H1 (cell line): ENCODE measurements at regions not wholly inside any gene's neighbourhood (a gene's known extent, or its start where the extent isn't known, plus 50 kb on each side); places are given as distances from the start of the nearest gene placed in this dataset.

ENCODE experiments used
- CTCF ChIA-PET: fragments of 300-600 bp; sonication (Branson Sonifier 250); formaldehyde crosslinking; loops from one replicate; lab custom pipeline; 2021; ENCODE audit not compliant: partially characterized antibody; lab: Charles Lee
- POLR2A ChIA-PET: fragments of 300-600 bp; sonication (Branson Sonifier 250); formaldehyde crosslinking; loops from one replicate; lab custom pipeline; 2021; ENCODE audit warnings: inconsistent platforms; ENCODE audit not compliant: partially characterized antibody; lab: Charles Lee
- DNase-seq, 2 experiments: peaks; one replicate each; pipeline versions ENCODE4 v3.0.0 to v3.0.0-alpha.2; 2010 to 2022; ENCODE audit warnings: low spot score in 2 of 2, low read depth in 1 of 2, mixed read lengths in 1 of 2
- FAIRE-seq: peaks from 2 replicates; lab custom pipeline; 2011; peaks lifted over from hg19 to GRCh38; lab: Jason Lieb, UNC
- H2AFZ ChIP-seq: 2 replicates; pipeline ENCODE4 v1.8.1; 2012; ENCODE audit warnings: low read length, inconsistent platforms
- H2AK5ac ChIP-seq: 2 replicates; pipeline ENCODE4 v1.6.1; 2013; ENCODE audit warnings: low read depth, low read length
- H2BK120ac ChIP-seq: replicated peaks from 2 replicates; pipeline ENCODE3; 2013; ENCODE audit warnings: low read depth, low read length, inconsistent platforms
- H2BK12ac ChIP-seq: 2 replicates; pipeline ENCODE4 v1.6.1; 2013; ENCODE audit warnings: low read depth, low read length
- H2BK15ac ChIP-seq: 2 replicates; pipeline ENCODE4 v1.6.1; 2013; ENCODE audit warnings: low read length
- H2BK20ac ChIP-seq: 2 replicates; pipeline ENCODE4 v1.6.1; 2013; ENCODE audit warnings: low read length
- H2BK5ac ChIP-seq: 2 replicates; pipeline ENCODE4 v1.6.1; 2013; ENCODE audit warnings: low read depth, low read length
- H3K14ac ChIP-seq: 2 replicates; pipeline ENCODE4 v1.6.1; 2013; ENCODE audit warnings: inconsistent platforms; ENCODE audit not compliant: insufficient read length
- H3K18ac ChIP-seq: 2 replicates; pipeline ENCODE4 v1.6.1; 2013; ENCODE audit warnings: low read length; ENCODE audit errors: extremely low read depth
- H3K23ac ChIP-seq: 2 replicates; pipeline ENCODE4 v1.6.1; 2013; ENCODE audit warnings: inconsistent platforms; ENCODE audit not compliant: insufficient read length
- H3K23me2 ChIP-seq: 2 replicates; pipeline ENCODE4 v1.6.1; 2013; ENCODE audit warnings: low read depth, low read length
- H3K27ac ChIP-seq: 2 replicates; pipeline ENCODE4 v1.6.1; 2011; ENCODE audit warnings: low read depth, low read length, inconsistent platforms
- H3K27me3 ChIP-seq, 4 experiments: replicated peaks in 1 of 4; 1 replicate in 1 of 4; 2 replicates in 3 of 4; pipeline versions ENCODE4 v1.6.1 to v1.8.1; 2011 to 2013; ENCODE audit warnings: low read length in 3 of 4, mild to moderate bottlenecking in 3 of 4, inconsistent platforms in 2 of 4, mixed read lengths in 2 of 4, moderate library complexity in 1 of 4; ENCODE audit not compliant: control insufficient read depth in 3 of 4, insufficient read depth in 3 of 4; ENCODE audit errors: extremely low read depth in 1 of 4
- H3K36me3 ChIP-seq, 4 experiments: 2 replicates each; pipeline versions ENCODE4 v1.6.1 to v1.8.1; 2011 to 2013; ENCODE audit warnings: mild to moderate bottlenecking in 4 of 4, low read length in 3 of 4, moderate library complexity in 2 of 4, control low read depth in 1 of 4, inconsistent platforms in 1 of 4; ENCODE audit not compliant: insufficient read depth in 4 of 4, control insufficient read depth in 2 of 4
- H3K4ac ChIP-seq: replicated peaks from 2 replicates; pipeline ENCODE3; 2013; ENCODE audit warnings: low read length, low read depth, mixed read lengths, inconsistent platforms; ENCODE audit not compliant: insufficient read length
- H3K4me1 ChIP-seq, 4 experiments: replicated peaks in 1 of 4; 1 replicate in 1 of 4; 2 replicates in 3 of 4; pipeline versions ENCODE4 v1.6.1 to v1.8.1; 2011 to 2013; ENCODE audit warnings: low read length in 3 of 4, inconsistent platforms in 2 of 4, mixed read lengths in 1 of 4; ENCODE audit not compliant: insufficient read depth in 4 of 4, control insufficient read depth in 3 of 4
- H3K4me2 ChIP-seq, 2 experiments: 2 replicates each; pipeline versions ENCODE4 v1.6.1 to v1.8.1; 2011 to 2013; ENCODE audit warnings: low read depth in 2 of 2, low read length in 2 of 2, control low read depth in 1 of 2, inconsistent platforms in 1 of 2, mild to moderate bottlenecking in 1 of 2; ENCODE audit not compliant: insufficient read depth in 1 of 2
- H3K4me3 ChIP-seq, 4 experiments: fragments of 200-600, 300-600 bp in 1 of 4; sonication (generic), shearing (Covaris generic), sonication (Bioruptor Twin) in 1 of 4; 2 replicates each; pipeline versions ENCODE4 v1.5.1 to v1.8.1; 2011 to 2016; ENCODE audit warnings: low read length in 4 of 4, low read depth in 3 of 4, control low read depth in 2 of 4, inconsistent platforms in 2 of 4, mild to moderate bottlenecking in 2 of 4, mixed read lengths in 1 of 4, moderate library complexity in 1 of 4; ENCODE audit not compliant: insufficient read depth in 2 of 4; ENCODE audit errors: extremely low read depth in 1 of 4
- H3K56ac ChIP-seq: replicated peaks from 2 replicates; pipeline ENCODE3; 2013; ENCODE audit warnings: low read depth, mild to moderate bottlenecking, mixed read lengths, low read length, inconsistent platforms; ENCODE audit not compliant: insufficient read length
- H3K79me1 ChIP-seq: 2 replicates; pipeline ENCODE4 v1.6.1; 2013; ENCODE audit warnings: low read depth, low read length, control low read depth
- H3K79me2 ChIP-seq, 2 experiments: 2 replicates each; pipeline versions ENCODE4 v1.6.1 to v1.8.1; 2012 to 2013; ENCODE audit warnings: low read length in 2 of 2, mild to moderate bottlenecking in 2 of 2, inconsistent platforms in 1 of 2; ENCODE audit not compliant: insufficient read depth in 2 of 2, control insufficient read depth in 1 of 2
- H3K9ac ChIP-seq, 4 experiments: replicated peaks in 1 of 4; 1 replicate in 1 of 4; 2 replicates in 3 of 4; pipeline versions ENCODE4 v1.6.1 to v1.8.1; 2011 to 2013; ENCODE audit warnings: low read depth in 3 of 4, low read length in 3 of 4, control low read depth in 2 of 4, mild to moderate bottlenecking in 2 of 4, moderate library complexity in 2 of 4, inconsistent platforms in 1 of 4; ENCODE audit errors: extremely low read depth in 1 of 4
- H3K9me3 ChIP-seq, 2 experiments: 2 replicates each; pipeline versions ENCODE4 v1.6.1 to v1.8.1; 2012 to 2013; ENCODE audit warnings: mild to moderate bottlenecking in 2 of 2, moderate library complexity in 2 of 2, control low read depth in 1 of 2, inconsistent platforms in 1 of 2, low read depth in 1 of 2, low read length in 1 of 2, mixed read lengths in 1 of 2; ENCODE audit not compliant: insufficient read depth in 2 of 2
- H4K20me1 ChIP-seq, 2 experiments: replicated peaks in 1 of 2; 2 replicates each; pipeline versions ENCODE3 to v1.8.1; 2011 to 2013; ENCODE audit warnings: inconsistent platforms in 2 of 2, low read length in 2 of 2, mild to moderate bottlenecking in 1 of 2; ENCODE audit not compliant: insufficient read depth in 2 of 2, control insufficient read depth in 1 of 2
- H4K5ac ChIP-seq: 2 replicates; pipeline ENCODE4 v1.6.1; 2013; ENCODE audit warnings: low read length, low read depth, mixed read lengths, inconsistent platforms; ENCODE audit not compliant: insufficient read length
- H4K8ac ChIP-seq: 2 replicates; pipeline ENCODE4 v1.8.0; 2013; ENCODE audit warnings: mild to moderate bottlenecking, moderate library complexity, low read length, inconsistent platforms; ENCODE audit not compliant: insufficient read depth; ENCODE audit errors: extremely low read depth
- H4K91ac ChIP-seq: replicated peaks from 2 replicates; pipeline ENCODE3; 2013; ENCODE audit warnings: low read length, mixed read lengths, inconsistent platforms; ENCODE audit not compliant: insufficient read length
- CHD2 ChIP-seq: IDR thresholded peaks from 2 replicates; pipeline ENCODE4 v1.6.1; 2012; ENCODE audit warnings: low read length, improper control_type of control experiment
- CREB1 ChIP-seq: IDR thresholded peaks from 2 replicates; pipeline ENCODE4 v1.6.1; 2012; ENCODE audit warnings: inconsistent platforms
- E2F6 ChIP-seq: IDR thresholded peaks from 2 replicates; pipeline ENCODE4 v1.6.1; 2012; ENCODE audit warnings: inconsistent platforms
- EZH2 ChIP-seq: fragments of 200-600 bp; sonication (generic); IDR thresholded peaks from 2 replicates; pipeline ENCODE4 v1.7.1; 2012; ENCODE audit warnings: low read depth, mild to moderate bottlenecking, moderate library complexity, low read length, inconsistent platforms; ENCODE audit not compliant: severe bottlenecking
- JUN ChIP-seq: IDR thresholded peaks from 2 replicates; pipeline ENCODE4 v1.6.1; 2011; ENCODE audit warnings: low read depth, mild to moderate bottlenecking, improper control_type of control experiment, low read length
- JUND ChIP-seq: IDR thresholded peaks from 2 replicates; pipeline ENCODE4 v1.6.1; 2011; ENCODE audit warnings: mild to moderate bottlenecking, improper control_type of control experiment, low read length
- KDM4A ChIP-seq: IDR thresholded peaks from one replicate; pipeline ENCODE4 v1.7.1; 2012; ENCODE audit warnings: low read depth, mild to moderate bottlenecking, moderate library complexity, low read length, inconsistent platforms; ENCODE audit not compliant: severe bottlenecking
- NANOG ChIP-seq: IDR thresholded peaks from 2 replicates; pipeline ENCODE4 v1.6.1; 2011; ENCODE audit warnings: low read length, low read depth, mild to moderate bottlenecking, inconsistent platforms; ENCODE audit not compliant: insufficient read depth, poor library complexity, severe bottlenecking
- RAD21 ChIP-seq, 2 experiments: IDR thresholded peaks in 1 of 2; conservative IDR thresholded peaks in 1 of 2; 2 replicates each; pipeline ENCODE4 v1.6.1; 2011; ENCODE audit warnings: low read depth in 2 of 2, low read length in 2 of 2, improper control_type of control experiment in 1 of 2, inconsistent platforms in 1 of 2, mild to moderate bottlenecking in 1 of 2, moderate library complexity in 1 of 2
- RXRA ChIP-seq: IDR thresholded peaks from 2 replicates; pipeline ENCODE4 v1.6.1; 2011; ENCODE audit warnings: low read depth, mild to moderate bottlenecking, low read length, moderate library complexity; ENCODE audit not compliant: insufficient read depth
- SP2 ChIP-seq: IDR thresholded peaks from 2 replicates; pipeline ENCODE4 v1.6.1; 2012; ENCODE audit warnings: mild to moderate bottlenecking, low read length, inconsistent platforms
- SUZ12 ChIP-seq: fragments of 200-600 bp; sonication (generic); IDR thresholded peaks from 2 replicates; pipeline ENCODE4 v1.6.1; 2012; ENCODE audit warnings: mild to moderate bottlenecking, inconsistent platforms, low read length, moderate library complexity, mixed read lengths
- WGBS, 2 experiments: shearing (Covaris generic) in 1 of 2; methylation state at CpG; one replicate each; pipeline versions ENCODE4 v1.1.6 to v1.1.7; 2013 to 2015; ENCODE audit warnings: low lambda C conversion rate in 2 of 2, mixed read lengths in 2 of 2, inconsistent platforms in 1 of 2, low coverage in 1 of 2, missing lambda C conversion rate in 1 of 2; ENCODE audit not compliant: insufficient replicate concordance in 2 of 2, insufficient coverage in 1 of 2, insufficient read length in 1 of 2; ENCODE audit errors: extremely low coverage in 1 of 2, missing lambda C conversion rate in 1 of 2; 5-methylcytosine and 5-hydroxymethylcytosine counted together

- POLR2A ChIA-PET = no interaction called here
- Histone ChIP-seq H3K36me3 (no peaks in the 10 kb centered on the region), H3K14ac (no peak overlapping the region), H4K8ac (no peak overlapping the region), H3K9me3 (peaks cover 0 to 10% of the 10 kb centered on the region in 2 experiments; a peak in 1 of 4 replicates), H2BK20ac (no peak overlapping the region), H4K91ac (no peak overlapping the region), H3K79me1 (no peaks in the 10 kb centered on the region), H4K20me1 (no peaks in the 10 kb centered on the region), H3K18ac (no peak overlapping the region), H3K23ac (no peak overlapping the region), H3K79me2 (no peaks in the 10 kb centered on the region), H3K27me3 (no peaks in the 10 kb centered on the region), H3K4ac (no peak overlapping the region), H2BK5ac (no peak overlapping the region), H3K4me3 (no peak overlapping the region), H3K9ac (no peak overlapping the region), H3K27ac (no peak overlapping the region), H2AFZ (no peak overlapping the region), H2BK15ac (no peak overlapping the region), H4K5ac (no peak overlapping the region), H3K56ac (no peak overlapping the region), H2BK12ac (no peak overlapping the region), H2AK5ac (no peak overlapping the region), H3K4me2 (no peak overlapping the region), H3K23me2 (no peaks in the 10 kb centered on the region), H2BK120ac (no peak overlapping the region), H3K4me1 (no peaks in the 10 kb centered on the region)
- DNase-seq (no peak), FAIRE-seq (no peak)
- WGBS, 2 experiments = 86% methylated on average over 2 of the region's 2 CpGs; no CpG with 5 or more reads in 1 of the 2 experiments
- TF ChIP-seq SP2 (no peak), JUND (no peak), EZH2 (no peak), E2F6 (no peak), CREB1 (no peak), CHD2 (no peak), KDM4A (no peak), RAD21 (IDR thresholded peaks at IDR 0.05 in 1 of 2, conservative IDR thresholded peaks at IDR 0.05 in 1 of 2; ENCODE audit: low read depth in 2 of 2, low read length in 2 of 2) (no peak), RXRA (no peak), SUZ12 (no peak), NANOG (no peak), JUN (no peak)
- CTCF ChIA-PET = no interaction called here
These were observed 1706.7 kb downstream of the SUCLG1 start for GRCh38 chr2:82752396-82752795.
